VCaP (cell line): ENCODE measurements at regions not wholly inside any gene's neighbourhood (a gene's known extent, or its start where the extent isn't known, plus 50 kb on each side); places are given as distances from the start of the nearest gene placed in this dataset.

ENCODE experiments used
- H3K27ac ChIP-seq: fragments of 450-650 bp; 2 replicates; pipeline ENCODE4 v1.5.1; 2017
- CTCF ChIP-seq: fragments of 450-650 bp; conservative IDR thresholded peaks from 2 replicates; pipeline ENCODE4 v1.5.1; 2017; ENCODE audit warnings: mild to moderate bottlenecking, moderate library complexity

- no peak overlapping the region for H3K27ac ChIP-seq
- no peak for TF ChIP-seq CTCF
Observed at GRCh38 chr4:35730414-35730813, 513.9 kb downstream of the ARAP2 start.

DNA sequence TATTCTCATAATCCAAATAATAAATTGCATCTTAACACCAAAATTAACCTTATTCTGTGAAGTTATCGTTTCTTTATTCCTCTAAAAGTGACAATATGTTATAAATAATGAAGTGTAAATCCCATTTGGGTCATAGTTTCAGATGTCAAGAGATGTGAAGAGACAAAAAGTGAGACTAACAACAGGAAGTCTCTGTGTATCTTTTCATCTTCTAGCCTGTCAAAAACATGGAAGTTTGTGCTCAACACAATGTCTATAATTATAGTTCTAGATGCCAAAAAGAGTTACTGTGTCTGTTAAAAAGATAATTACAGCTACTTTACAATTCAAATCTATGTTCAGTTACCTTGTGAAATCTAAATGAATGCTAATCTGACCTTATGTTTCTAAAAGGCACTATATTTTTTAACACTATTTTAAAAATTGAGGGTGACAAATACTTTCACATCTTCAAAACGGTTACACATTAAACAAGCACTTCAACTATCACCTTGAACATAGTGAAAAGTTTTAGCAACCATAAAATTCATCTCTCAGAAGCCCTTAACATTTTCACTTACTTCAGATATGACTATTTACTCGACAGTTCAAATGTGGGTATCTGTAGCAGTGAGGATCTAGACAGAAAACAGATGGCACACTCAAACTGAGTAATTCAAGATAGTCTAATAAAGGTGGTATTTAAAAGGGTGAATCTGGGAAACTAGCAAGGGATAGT, 509.8 kb downstream of the ARAP2 start:
- no peak for TF ChIP-seq CTCF
- no peak overlapping the region for H3K27ac ChIP-seq

DNA sequence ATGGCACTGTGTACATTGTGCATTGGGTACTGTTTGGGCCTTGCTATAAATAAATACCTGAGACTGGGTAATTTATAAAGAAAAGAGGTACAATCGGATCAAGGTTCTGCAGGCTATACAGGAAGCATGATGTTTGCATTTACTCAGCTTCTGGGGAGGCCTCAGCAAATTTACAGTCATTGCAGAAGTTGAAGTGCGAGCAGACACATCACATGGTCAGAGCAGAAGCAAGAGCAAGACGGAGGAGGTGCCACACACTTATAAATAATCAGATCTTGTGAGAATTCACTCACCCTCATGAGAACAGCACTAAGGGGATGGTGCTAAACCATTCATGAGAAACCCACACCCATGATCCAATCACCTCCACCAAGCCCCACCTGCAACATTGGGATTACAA, 505.0 kb downstream of the ARAP2 start:
- H3K27ac ChIP-seq, result no peak overlapping the region
- TF ChIP-seq CTCF, result no peak

- no peak overlapping the region for H3K27ac ChIP-seq
- TF ChIP-seq CTCF, result no peak
Observed at GRCh38 chr4:35754047-35754446, 490.3 kb downstream of the ARAP2 start.

DNA sequence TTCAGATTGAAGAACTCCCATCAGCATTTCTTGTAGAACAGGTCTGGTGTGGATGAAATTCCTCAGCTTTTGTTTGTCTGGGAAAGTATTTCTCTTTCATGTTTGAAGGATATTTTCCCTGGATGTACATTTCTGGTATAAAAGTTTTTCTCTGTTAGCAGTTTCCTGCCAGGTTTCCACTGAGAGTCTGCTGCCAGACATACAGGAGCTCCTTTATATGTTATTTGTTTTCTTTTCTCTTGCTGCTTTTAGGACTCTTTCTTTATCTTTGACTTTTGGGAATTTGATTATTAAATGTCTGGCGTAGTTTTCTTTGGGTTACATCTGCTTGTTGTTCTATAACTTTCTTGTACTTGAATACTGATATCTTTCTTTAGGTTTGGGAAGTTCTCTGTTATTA, 486.5 kb downstream of the ARAP2 start:
- no peak for TF ChIP-seq CTCF
- no peak overlapping the region for H3K27ac ChIP-seq

- no peak overlapping the region for H3K27ac ChIP-seq
- TF ChIP-seq CTCF, result no peak
Observed at GRCh38 chr4:35760807-35761206, 483.5 kb downstream of the ARAP2 start.

DNA sequence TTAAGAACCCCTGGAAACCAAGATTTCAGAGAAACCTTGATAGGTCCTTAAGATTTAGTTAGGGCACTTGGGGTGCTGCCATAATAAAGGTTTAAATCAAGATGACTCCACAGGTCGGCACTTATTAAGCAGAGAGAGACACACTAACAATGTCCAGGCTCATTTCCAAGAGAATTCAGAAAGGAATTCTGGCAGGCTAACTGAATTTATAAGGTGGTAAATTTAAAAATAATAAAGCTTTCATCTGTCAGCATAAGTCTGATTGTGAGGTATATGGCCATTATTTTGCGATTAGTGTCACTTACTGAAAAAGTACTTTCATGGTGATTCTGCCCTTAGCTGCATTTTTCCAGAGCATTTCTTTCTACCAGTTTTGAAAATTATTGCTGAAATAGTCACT, 472.7 kb downstream of the ARAP2 start:
- no peak for TF ChIP-seq CTCF
- no peak overlapping the region for H3K27ac ChIP-seq
